Ammon's horn (tissue), 1 donor: ENCODE measurements at regions not wholly inside any gene's neighbourhood (a gene's known extent, or its start where the extent isn't known, plus 50 kb on each side); places are given as distances from the start of the nearest gene placed in this dataset.
"Not testable (repeated sequence)": the region's sequence is repeated elsewhere in the genome, so short reads cannot be mapped to it uniquely, and the experiment has no call there.

Experiments used
- DNase-seq: peaks from one replicate; pipeline ENCODE4 v3.0.0-alpha.2; 2016; ENCODE audit warnings: low spot score

- no peak for DNase-seq
These were observed 55.0 kb upstream of the IL33 start for GRCh38 chr9:6160579-6160978.

DNA sequence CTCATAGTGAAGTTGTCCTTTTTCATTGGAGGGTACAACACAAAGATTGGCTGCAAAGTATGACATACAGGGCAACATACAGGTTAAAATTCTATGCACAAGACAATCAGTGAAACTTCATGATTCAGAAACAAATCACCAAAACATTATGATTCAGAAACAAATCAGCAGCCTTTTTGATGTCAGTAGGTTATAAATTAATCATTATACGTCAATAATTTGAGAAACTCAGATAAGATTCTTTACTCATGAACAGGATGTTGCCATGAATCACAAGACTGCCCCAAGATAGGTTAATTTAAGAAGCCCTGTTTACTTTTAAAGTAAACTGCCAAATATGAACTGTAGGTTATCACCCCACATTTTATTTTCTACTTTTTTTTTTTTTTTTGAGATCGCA, 62.2 kb upstream of the IL33 start:
- DNase-seq: no peak

DNA sequence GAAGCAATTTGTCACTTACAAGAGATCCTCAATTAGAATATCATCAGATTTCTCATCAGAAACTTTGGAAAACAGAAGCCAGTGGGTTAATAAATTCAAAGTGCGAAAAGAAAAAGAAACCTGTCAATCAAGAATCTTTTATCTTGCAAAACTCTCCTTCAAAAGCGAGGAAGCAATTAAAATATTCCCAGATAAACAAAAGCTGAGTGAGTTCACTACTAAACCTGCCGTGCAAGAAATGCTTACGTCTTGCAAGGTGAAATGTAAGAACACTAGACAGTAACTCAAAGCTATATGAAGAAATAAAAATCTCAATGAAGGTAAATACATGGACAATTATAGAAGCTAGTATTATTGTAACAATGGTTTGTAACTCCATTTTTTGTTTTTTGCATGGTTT, 62.8 kb upstream of the IL33 start:
- DNase-seq: no peak

DNA sequence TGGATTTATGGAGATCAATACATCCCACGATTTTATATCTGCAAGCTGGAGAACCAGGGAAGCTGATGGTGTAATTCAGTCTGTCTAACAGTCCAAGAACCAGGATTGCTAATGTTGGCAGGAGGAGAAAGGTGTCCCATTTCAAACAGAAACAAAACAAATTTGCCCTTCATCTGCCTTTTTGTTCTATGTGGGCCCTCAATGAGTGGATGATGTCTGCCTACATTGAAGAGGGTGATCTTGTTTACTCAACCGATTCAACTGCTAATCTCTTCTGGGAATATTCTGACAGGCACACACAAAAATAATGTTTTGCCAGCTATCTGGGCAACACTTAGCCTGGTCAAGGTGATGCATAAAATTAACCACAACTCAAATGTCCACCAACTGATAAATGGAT, 65.1 kb upstream of the IL33 start:
- no peak for DNase-seq

DNA sequence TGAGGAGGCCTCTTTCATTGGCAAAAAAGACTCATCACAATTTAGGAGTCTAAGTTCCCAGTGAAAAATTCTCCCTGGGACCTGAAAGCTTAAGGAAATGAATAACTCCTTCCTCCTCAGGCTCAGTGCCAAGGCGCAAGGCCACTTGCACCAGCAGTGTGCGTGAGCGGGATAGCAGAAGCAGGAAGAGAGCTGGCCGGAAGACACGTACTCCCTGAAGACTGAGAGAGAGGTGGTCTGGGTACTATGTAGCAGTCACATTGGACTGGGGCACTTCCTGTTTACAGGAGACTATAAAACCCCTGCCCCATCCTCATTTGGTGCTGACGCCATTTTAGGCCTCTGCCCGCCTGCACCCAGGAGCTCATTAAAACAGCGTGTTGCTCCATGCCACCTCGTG, 66.3 kb upstream of the IL33 start:
- no peak for DNase-seq

GRCh38 chr9:6147846-6148245, 67.8 kb upstream of the IL33 start:
- no peak for DNase-seq

- no peak for DNase-seq
These were observed 70.7 kb upstream of the IL33 start for GRCh38 chr9:6144947-6145346.

DNA sequence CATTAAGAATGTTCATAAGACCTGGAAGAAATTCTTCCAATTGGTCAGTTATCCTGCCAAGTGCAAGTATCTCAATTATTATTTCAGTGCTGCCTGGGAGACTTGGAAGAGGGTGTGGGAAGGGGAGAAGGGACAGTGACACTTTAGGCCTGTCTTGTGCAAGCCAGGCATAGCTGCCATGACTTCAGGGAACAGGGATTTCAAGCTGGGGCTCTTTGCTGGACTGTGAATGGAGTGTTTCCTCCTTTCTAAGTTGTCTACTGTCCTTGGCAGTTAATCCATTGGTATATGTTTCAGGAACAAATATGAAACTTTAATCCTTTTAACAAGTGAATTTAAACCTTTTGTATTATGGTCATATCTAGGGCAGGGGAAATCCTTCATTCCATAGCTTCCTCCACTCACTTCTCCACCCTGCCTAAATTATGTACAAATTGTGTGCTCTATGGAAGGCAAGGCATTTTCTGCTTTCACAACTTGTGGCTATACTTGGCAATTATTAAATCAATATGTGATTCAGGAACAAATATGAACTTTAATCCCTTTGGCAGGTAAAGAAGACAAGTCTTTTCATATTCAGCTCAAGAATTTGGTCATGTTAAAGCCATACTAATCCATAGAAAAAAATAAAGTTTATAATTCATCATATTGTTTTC, 72.7 kb upstream of the IL33 start:
- DNase-seq: no peak

DNA sequence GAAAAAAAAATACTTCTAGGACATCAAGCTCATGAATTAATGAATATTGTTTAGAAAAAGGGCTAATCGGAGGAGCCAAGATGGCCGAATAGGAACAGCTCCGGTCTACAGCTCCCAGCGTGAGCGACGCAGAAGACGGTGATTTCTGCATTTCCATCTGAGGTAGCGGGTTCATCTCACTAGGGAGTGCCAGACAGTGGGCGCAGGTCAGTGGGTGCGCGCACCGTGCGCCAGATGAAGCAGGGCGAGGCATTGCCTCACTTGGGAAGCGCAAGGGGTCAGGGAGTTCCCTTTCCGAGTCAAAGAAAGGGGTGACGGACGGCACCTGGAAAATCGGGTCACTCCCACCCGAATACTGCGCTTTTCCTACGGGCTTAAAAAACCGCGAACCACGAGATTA, 79.8 kb upstream of the IL33 start:
- DNase-seq: not testable (repeated sequence)

- DNase-seq: no peak
These were observed 80.9 kb upstream of the IL33 start for GRCh38 chr9:6134661-6135180.

DNA sequence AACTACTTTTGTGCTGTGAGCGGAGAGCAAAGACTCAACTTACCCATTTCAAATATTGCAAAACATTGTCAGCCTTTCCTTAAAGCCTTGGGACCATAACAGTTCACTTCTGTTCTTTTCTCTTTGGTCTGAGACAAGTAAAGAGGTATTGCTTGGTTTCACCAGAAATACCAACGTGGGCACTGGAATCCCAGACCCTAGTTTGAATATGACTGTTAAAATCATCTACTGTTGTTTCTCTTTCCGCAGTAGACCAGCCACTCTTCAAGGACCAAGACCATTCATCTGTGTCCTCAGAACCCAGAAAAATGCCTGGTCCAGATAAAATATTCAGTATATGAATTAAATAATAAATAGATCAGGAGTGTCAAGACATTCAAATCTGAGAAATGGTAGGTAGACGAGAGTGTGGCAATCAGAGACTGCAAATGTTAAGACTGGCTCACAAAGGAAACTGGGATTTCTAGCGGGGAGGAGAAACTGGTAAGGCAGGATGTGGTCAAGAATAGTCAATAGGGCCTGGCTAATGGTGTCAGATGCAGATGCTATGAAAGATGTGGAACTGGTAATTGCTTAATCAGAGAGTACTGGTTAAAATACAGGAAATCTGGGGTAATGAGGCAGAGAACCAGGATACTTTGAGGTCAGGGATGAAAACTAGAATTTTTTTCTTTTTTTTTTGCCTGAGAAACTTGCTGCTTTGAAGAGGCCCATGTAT, 82.1 kb upstream of the IL33 start:
- no peak for DNase-seq

GRCh38 chr9:6132650-6133049, 83.0 kb upstream of the IL33 start:
- no peak for DNase-seq

GRCh38 chr9:6128030-6128429, 87.6 kb upstream of the IL33 start:
- DNase-seq: no peak

DNA sequence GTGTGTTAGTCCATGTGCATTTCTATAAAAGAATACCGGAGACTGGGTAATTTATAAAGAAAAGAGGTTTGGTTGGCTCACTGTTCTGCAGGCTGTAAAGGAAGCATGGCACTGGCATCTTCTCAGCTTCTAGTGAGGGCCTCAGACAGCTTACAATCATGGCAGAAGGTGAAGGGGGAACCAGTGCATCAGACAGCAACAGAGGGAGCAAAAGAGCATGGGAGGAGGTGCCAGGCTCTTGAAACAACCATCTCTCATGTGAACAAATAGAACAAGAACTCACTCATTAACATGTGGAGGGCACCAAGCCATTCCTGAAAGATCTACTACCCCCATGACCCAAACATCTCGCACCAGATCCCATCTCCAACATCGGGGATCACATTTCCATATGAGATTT, 89.2 kb upstream of the IL33 start:
- no peak for DNase-seq

DNA sequence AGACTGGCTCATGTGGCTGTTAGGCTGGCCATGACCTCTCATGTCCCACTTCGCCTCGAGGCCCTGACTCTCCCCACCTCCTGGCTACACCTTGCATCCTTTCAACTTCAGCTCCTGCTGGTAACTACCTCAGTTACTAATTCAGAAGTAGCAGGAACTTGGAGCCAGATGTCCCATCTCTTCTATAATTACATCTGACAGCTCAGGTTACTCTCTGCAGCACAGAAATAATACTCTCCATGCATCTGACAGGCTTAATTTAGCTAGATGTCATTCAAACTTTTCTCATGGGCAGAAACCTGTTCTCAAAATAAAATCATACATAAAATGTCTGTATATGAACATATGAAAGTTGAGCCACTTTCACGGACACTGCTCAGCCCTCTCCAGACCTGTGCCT, 92.2 kb upstream of the IL33 start:
- no peak for DNase-seq

GRCh38 chr9:6121707-6122106, 93.9 kb upstream of the IL33 start:
- DNase-seq: no peak

DNA sequence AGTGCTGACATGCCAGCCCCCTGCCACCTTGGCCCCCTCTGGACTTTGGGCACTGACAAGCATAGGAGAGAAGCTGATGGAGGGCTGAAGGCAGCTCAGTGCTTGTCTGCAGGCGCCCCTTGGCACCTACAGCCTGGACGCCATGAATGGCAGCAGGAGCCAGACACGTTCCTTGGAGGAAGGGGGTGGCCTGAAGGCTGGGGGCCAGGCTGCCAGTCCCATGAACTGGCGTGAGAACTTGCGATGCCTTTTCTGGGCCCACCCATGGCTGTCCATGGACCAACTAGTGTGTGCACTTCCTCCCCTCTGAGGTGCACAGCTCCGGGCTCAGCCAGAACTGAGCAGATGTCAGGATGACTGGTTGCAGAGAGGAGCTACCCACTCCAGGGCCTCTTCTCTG, 99.0 kb upstream of the RANBP6 start:
- no peak for DNase-seq

DNA sequence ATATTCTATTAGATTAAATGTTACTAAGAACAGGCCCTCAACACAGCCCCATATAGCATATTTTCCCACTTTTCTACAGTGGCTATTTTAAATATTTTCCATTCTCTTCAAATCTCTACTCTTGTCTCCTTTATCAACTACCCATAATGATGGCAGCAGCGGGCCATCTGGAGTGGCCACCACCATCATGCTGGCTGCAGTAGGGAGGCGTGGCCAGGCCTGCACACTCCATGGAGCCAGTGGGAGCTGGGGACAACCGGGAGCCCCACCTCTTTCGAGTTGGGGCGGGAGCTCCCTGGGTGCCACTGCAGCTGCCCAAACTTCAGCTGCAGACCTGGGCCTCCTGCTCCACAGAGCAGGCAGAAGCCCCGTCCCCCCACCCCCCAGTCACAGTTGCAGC, 98.4 kb upstream of the RANBP6 start:
- no peak for DNase-seq

GRCh38 chr9:6113312-6113711, 97.9 kb upstream of the RANBP6 start:
- no peak for DNase-seq

- no peak for DNase-seq
These were observed 94.6 kb upstream of the RANBP6 start for GRCh38 chr9:6109986-6110385.

DNA sequence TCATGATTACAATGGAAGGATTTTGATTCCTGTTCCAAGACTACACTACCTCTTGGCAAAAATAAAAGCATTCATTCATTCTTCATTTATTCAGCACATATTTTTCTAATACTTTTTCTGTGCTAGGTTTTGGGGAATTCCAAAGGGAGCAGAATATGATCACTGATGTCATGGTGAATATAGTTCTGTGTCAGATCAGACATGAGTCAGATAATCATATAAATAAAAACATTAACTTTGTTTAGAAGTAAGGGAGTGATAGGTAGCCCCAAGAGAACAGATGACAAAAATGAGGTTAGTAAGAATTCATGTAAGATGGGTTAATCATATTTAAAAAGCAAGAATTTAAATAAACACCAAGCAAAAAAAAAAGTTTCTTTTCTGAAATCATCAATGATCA, 94.1 kb upstream of the RANBP6 start:
- no peak for DNase-seq

- DNase-seq: peak; percentile 69
These were observed 91.4 kb upstream of the RANBP6 start for GRCh38 chr9:6106711-6107339.

DNA sequence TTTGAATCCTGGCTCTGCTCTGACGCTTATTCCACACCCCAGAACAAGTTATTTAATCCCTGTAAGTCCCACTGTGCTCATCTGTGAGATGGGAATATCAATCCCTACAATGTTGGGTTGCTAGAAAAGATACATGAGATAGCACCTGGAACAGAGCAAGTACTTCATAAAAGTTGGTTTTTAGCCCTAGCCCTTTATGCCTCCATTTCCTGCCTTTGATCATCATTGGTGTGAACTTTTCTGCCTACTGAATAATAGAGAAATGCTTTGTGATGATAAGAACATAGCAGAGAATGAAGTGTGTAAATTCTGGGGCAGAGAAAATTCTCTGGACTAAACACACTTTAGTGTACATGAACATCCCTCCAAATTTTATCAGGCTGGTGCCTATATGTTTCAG, 90.3 kb upstream of the RANBP6 start:
- DNase-seq: no peak
